Fibroblast of mammary gland (primary cell): ENCODE measurements at regions not wholly inside any gene's neighbourhood (a gene's known extent, or its start where the extent isn't known, plus 50 kb on each side); places are given as distances from the start of the nearest gene placed in this dataset.
A peak's percentile ranks its signal among the peaks of the same experiment; 100 is the strongest.

Experiments used
- DNase-seq: peaks from one replicate; pipeline ENCODE4 v3.0.0-alpha.2; 2010; ENCODE audit warnings: low read depth
- H3K4me3 ChIP-seq: 2 replicates; pipeline ENCODE4 v1.5.1; 2011; ENCODE audit warnings: low read depth, mild to moderate bottlenecking, low read length, moderate library complexity; ENCODE audit not compliant: control insufficient read depth
- TF ChIP-seq, protein P1 (sequence below): conservative IDR thresholded peaks from 2 replicates; pipeline ENCODE4 v1.5.1; 2011; ENCODE audit warnings: low read depth, low read length, inconsistent platforms; ENCODE audit not compliant: control insufficient read depth, insufficient read depth

- DNase-seq: no peak
- no peak overlapping the region for H3K4me3 ChIP-seq
- TF ChIP-seq, protein P1, sequence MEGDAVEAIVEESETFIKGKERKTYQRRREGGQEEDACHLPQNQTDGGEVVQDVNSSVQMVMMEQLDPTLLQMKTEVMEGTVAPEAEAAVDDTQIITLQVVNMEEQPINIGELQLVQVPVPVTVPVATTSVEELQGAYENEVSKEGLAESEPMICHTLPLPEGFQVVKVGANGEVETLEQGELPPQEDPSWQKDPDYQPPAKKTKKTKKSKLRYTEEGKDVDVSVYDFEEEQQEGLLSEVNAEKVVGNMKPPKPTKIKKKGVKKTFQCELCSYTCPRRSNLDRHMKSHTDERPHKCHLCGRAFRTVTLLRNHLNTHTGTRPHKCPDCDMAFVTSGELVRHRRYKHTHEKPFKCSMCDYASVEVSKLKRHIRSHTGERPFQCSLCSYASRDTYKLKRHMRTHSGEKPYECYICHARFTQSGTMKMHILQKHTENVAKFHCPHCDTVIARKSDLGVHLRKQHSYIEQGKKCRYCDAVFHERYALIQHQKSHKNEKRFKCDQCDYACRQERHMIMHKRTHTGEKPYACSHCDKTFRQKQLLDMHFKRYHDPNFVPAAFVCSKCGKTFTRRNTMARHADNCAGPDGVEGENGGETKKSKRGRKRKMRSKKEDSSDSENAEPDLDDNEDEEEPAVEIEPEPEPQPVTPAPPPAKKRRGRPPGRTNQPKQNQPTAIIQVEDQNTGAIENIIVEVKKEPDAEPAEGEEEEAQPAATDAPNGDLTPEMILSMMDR: no peak
These were observed 331.0 kb downstream of the HS3ST1 start for GRCh38 chr4:11097725-11098124.

DNA sequence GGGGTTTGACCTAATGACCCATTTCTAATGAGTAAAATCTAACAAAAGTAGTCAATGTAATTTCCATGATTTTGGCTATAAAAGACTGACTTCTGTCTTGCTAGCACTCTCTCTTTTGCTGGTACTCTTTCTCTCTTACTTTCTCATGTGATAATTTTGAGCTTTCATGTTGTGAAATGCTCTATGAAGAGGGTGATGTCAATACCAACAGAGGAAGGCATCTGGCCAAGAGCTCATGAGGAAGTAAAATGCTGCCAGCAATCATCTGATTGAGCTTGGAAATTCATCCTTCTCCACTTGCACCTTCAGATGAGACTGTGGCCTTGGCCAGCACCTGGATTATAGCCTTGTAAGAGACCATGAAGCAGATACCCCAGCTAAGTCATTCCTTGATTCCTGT lies 347.7 kb downstream of the HS3ST1 start:
- TF ChIP-seq, protein P1: no peak
- no peak overlapping the region for H3K4me3 ChIP-seq
- peak; percentile 12 for DNase-seq

- peak; percentile 81 for DNase-seq
- TF ChIP-seq, protein P1: no peak
- no peak overlapping the region for H3K4me3 ChIP-seq
These were observed 349.5 kb downstream of the HS3ST1 start for GRCh38 chr4:11079171-11079570.

- no peak for DNase-seq
- H3K4me3 ChIP-seq: no peak overlapping the region
- TF ChIP-seq, protein P1: no peak
These were observed 354.0 kb downstream of the HS3ST1 start for GRCh38 chr4:11074581-11075241.

GRCh38 chr4:11073621-11074051 lies 355.1 kb downstream of the HS3ST1 start:
- TF ChIP-seq, protein P1: no peak
- H3K4me3 ChIP-seq: no peak overlapping the region
- DNase-seq: peak; percentile 87

DNA sequence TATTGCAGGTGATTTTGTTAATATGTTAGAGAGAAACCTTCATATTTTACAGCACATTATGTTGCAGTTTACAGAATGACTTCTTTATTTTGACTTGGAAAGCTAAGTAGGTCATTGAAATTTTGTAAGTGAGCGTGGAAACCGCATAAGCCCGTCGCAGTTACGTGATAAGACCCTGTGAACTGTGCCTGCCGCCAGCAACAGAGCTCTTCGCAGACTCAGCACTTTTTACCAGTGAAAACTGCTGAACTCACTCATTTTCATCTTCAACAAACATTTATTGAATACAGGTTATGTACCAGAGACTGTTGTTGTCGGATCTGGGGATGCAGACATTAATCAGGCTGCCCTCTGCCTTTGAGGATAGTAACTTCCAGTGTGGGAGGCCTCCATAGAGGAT lies 355.7 kb downstream of the HS3ST1 start:
- TF ChIP-seq, protein P1: no peak
- no peak overlapping the region for H3K4me3 ChIP-seq
- DNase-seq: no peak
